Esophagus squamous epithelium (tissue), 5 donors: ENCODE measurements at regions not wholly inside any gene's neighbourhood (a gene's known extent, or its start where the extent isn't known, plus 50 kb on each side); places are given as distances from the start of the nearest gene placed in this dataset.

ENCODE experiments used
- DNase-seq: peaks from one replicate; lab custom pipeline; 2025; lab: John Stamatoyannopoulos, UW
- H3K27ac ChIP-seq, 4 donors: fragments of 200-600 bp; sonication (generic); one replicate each; pipeline ENCODE4 v1.5.1; 2016 to 2019; ENCODE audit warnings: mild to moderate bottlenecking in 1 of 4
- H3K27me3 ChIP-seq, 4 donors: fragments of 200-600 bp; sonication (generic); 1 replicate in 3 of 4; 2 replicates in 1 of 4; pipeline versions ENCODE4 v1.5.1 to v1.6.0; 2017 to 2021; ENCODE audit warnings: antibody characterized with exemption in 1 of 4
- H3K36me3 ChIP-seq, 3 donors: fragments of 200-600 bp; sonication (generic); one replicate each; pipeline ENCODE4 v1.5.1; 2016 to 2019
- H3K4me1 ChIP-seq, 3 donors: fragments of 200-600 bp; sonication (generic); one replicate each; pipeline ENCODE4 v1.5.1; 2017 to 2019
- H3K4me3 ChIP-seq, 4 donors: fragments of 200-600 bp; sonication (generic); 1 replicate in 3 of 4; 2 replicates in 1 of 4; pipeline ENCODE4 v1.5.1; 2016 to 2019; ENCODE audit warnings: mild to moderate bottlenecking in 2 of 4, moderate library complexity in 1 of 4
- H3K9me3 ChIP-seq, 3 donors: fragments of 200-600 bp; sonication (generic); one replicate each; pipeline ENCODE4 v1.5.1; 2016 to 2019
- CTCF ChIP-seq, 6 experiments: fragments of 450-650 bp in 4 of 6; fragments of 200-600 bp in 2 of 6; sonication (generic) in 2 of 6; IDR thresholded peaks; one replicate each; pipeline ENCODE4 v1.5.1; 2016 to 2019; ENCODE audit warnings: antibody characterized with exemption in 6 of 6, mild to moderate bottlenecking in 4 of 6, moderate library complexity in 4 of 6
- POLR2A ChIP-seq, 4 donors: fragments of 450-650 bp; IDR thresholded peaks; one replicate each; pipeline ENCODE4 v1.6.1; 2017; ENCODE audit warnings: antibody characterized with exemption in 4 of 4, mild to moderate bottlenecking in 4 of 4, moderate library complexity in 3 of 4
- WGBS, 2 donors: methylation state at CpG; one replicate each; pipeline ENCODE4 v1.1.5; 2018; 5-methylcytosine and 5-hydroxymethylcytosine counted together
- intact Hi-C: fragments of 100-400 bp; cut with DNase I; formaldehyde crosslinking; loops from one replicate; pipeline ENCODE4 v1.15.0; 2022
- donor health status: DM: yes; HTN: yes; CAD: no.

DNA sequence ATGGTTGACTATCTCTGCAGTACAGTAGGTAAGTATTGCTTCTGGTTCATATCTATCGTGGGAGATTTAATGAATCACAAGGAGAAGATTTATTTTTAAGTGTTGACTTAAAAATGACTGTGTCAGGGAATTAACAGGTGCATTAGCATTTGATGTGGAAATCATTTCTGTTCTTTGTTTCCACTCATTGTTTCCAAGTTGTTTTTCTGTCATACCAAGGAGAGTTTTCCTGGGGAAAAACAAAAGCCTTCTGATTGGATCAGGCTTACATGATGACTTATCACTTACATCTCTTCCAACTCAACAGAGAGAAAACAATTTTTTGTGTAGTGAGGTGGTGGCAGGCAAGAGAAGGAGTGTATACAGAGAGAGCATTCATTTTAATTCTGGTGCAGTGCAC lies 686.4 kb downstream of the HTR1B start:
- TF ChIP-seq CTCF (IDR thresholded peaks at IDR 0.05) (no peak), POLR2A (IDR thresholded peaks at IDR 0.05) (no peak)
- WGBS, 2 donors: 54 to 71% methylated on average over 1 of the region's 1 CpG
- H3K27ac ChIP-seq: no peak overlapping the region
- H3K4me3 ChIP-seq: no peak overlapping the region
- H3K27me3 ChIP-seq: no peaks in the 10 kb centered on the region
- no peaks in the 10 kb centered on the region for H3K9me3 ChIP-seq
- intact Hi-C loops: no loop called here
- H3K36me3 ChIP-seq: no peaks in the 10 kb centered on the region
- H3K4me1 ChIP-seq: no peaks in the 10 kb centered on the region
- no peak for DNase-seq

DNA sequence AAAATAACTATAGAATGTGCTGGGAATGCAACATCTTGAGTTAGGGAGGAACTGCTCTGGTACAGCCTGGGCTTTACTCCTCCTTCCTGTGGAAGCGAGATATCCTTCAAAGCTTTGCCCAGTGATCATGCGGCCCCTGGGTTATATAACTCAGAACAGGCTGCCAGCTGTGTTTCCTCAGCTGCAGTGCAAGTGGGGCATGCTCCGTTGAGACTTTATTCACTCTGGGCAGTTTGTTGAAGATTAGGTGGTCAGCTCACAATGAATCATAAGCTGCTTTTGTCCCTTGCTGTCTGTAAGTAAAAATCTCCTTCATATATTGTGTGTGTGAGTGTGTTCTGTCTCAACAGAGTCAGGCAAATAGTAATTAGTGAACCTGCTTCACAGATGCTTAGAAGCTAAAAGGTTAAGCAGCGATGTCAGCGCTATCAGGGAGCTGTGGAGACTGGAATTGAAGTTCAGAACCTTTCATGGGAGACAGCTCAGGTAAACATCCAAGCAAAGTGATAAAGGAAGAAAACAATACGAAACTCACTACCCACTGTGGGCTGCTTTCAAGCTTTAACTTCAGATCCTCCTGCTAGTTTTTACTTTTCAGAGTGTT lies 688.4 kb downstream of the HTR1B start:
- Histone ChIP-seq H3K4me3 (no peak overlapping the region), H3K9me3 (no peaks in the 10 kb centered on the region), H3K27ac (no peak overlapping the region), H3K4me1 (no peaks in the 10 kb centered on the region), H3K27me3 (no peaks in the 10 kb centered on the region), H3K36me3 (no peaks in the 10 kb centered on the region)
- TF ChIP-seq CTCF (IDR thresholded peaks at IDR 0.05) (no peak), POLR2A (IDR thresholded peaks at IDR 0.05) (no peak)
- WGBS, 2 donors: 25 to 45% methylated on average over 6 of the region's 6 CpGs
- intact Hi-C loops: no loop called here
- DNase-seq: no peak

- WGBS, 2 donors: 0 to 10% methylated on average over 1 to 2 of the region's 2 CpGs
- Histone ChIP-seq H3K4me1 (no peaks in the 10 kb centered on the region), H3K4me3 (no peak overlapping the region), H3K9me3 (no peaks in the 10 kb centered on the region), H3K36me3 (no peaks in the 10 kb centered on the region), H3K27me3 (no peaks in the 10 kb centered on the region), H3K27ac (no peak overlapping the region)
- intact Hi-C loops: no loop called here
- TF ChIP-seq CTCF (IDR thresholded peaks at IDR 0.05) (no peak), POLR2A (IDR thresholded peaks at IDR 0.05) (no peak)
- no peak for DNase-seq
Observed at GRCh38 chr6:76772951-76773350, 690.3 kb downstream of the HTR1B start.

DNA sequence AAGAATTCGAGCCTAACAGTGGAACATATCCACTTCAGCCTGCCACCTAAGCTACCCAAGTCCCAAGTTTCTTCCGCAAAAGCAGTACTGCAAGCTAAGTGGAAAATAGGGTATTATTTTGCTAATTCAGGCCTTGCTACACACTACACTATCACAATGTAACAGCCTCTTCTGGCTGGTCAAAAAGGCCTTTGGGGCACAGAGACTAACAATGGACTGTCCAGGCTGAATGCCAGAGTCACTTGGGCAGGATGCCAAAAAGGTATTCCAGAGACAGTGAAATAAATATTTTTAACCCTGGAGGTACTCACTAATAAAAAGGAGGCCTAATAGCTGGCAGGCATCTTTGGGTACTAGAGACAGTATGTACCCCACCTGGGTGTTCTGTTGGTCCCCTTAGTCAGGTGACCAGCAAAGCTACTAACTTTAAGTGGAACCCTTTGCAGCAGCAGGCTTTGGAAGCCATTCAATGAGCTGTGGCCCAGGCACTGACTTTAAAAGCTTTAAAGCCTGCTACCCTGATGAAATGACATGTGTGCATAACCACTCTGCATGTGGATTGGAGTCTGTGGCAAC lies 692.1 kb downstream of the HTR1B start:
- intact Hi-C loops: no loop called here
- TF ChIP-seq POLR2A (IDR thresholded peaks at IDR 0.05): no peak
- no peak for TF ChIP-seq CTCF (IDR thresholded peaks at IDR 0.05)
- Histone ChIP-seq H3K27ac (no peak overlapping the region), H3K36me3 (no peaks in the 10 kb centered on the region), H3K9me3 (no peaks in the 10 kb centered on the region), H3K27me3 (no peaks in the 10 kb centered on the region), H3K4me1 (no peaks in the 10 kb centered on the region), H3K4me3 (no peak overlapping the region)
- DNase-seq: no peak
- 50 to 66% methylated on average over 2 of the region's 2 CpGs for WGBS, 2 donors

DNA sequence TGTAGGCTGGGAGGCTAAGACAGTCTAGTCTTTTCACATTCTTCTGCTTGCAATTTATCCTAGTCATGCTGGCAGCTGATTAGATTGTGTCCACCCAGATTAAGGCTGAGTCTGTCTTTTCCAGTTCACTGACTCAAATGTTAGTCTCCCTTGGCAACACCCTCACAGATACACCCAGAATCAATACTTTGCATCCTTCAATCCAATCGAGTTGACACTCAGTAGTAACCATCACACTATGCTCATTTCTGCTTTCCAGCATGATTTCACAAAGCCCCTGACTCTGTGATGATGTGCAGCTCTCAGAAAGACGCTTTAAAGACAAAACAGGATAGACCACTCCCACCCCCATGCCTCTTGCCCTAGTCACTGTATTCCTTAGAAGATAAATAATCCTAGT lies 693.0 kb downstream of the HTR1B start:
- H3K4me3 ChIP-seq: no peak overlapping the region
- H3K27ac ChIP-seq: no peak overlapping the region
- no peaks in the 10 kb centered on the region for H3K36me3 ChIP-seq
- no peaks in the 10 kb centered on the region for H3K9me3 ChIP-seq
- no peak for DNase-seq
- intact Hi-C loops: no loop called here
- H3K4me1 ChIP-seq: no peaks in the 10 kb centered on the region
- H3K27me3 ChIP-seq: no peaks in the 10 kb centered on the region
- 39 to 56% methylated on average over 2 of the region's 2 CpGs for WGBS, 2 donors
- no peak for TF ChIP-seq POLR2A (IDR thresholded peaks at IDR 0.05)
- no peak for TF ChIP-seq CTCF (IDR thresholded peaks at IDR 0.05)
